ENCODE measurements at regions not wholly inside any gene's neighbourhood (a gene's known extent, or its start where the extent isn't known, plus 50 kb on each side); places are given as distances from the start of the nearest gene placed in this dataset.
"Not testable (repeated sequence)": the region's sequence is repeated elsewhere in the genome, so short reads cannot be mapped to it uniquely, and the experiment has no call there.

- TF ChIP-seq, protein P1, sequence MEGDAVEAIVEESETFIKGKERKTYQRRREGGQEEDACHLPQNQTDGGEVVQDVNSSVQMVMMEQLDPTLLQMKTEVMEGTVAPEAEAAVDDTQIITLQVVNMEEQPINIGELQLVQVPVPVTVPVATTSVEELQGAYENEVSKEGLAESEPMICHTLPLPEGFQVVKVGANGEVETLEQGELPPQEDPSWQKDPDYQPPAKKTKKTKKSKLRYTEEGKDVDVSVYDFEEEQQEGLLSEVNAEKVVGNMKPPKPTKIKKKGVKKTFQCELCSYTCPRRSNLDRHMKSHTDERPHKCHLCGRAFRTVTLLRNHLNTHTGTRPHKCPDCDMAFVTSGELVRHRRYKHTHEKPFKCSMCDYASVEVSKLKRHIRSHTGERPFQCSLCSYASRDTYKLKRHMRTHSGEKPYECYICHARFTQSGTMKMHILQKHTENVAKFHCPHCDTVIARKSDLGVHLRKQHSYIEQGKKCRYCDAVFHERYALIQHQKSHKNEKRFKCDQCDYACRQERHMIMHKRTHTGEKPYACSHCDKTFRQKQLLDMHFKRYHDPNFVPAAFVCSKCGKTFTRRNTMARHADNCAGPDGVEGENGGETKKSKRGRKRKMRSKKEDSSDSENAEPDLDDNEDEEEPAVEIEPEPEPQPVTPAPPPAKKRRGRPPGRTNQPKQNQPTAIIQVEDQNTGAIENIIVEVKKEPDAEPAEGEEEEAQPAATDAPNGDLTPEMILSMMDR (conservative IDR thresholded peaks at IDR 0.05; ENCODE audit: low read length), result not testable (repeated sequence)
- not testable (repeated sequence) for TF ChIP-seq EZH2phosphoT487 (IDR thresholded peaks at IDR 0.05; ENCODE audit: borderline replicate concordance, low read depth, low read length)
Observed at GRCh38 chr12:114150584-114150983, 184.5 kb upstream of the RBM19 start.

All from OCI-LY7 (cell line).